ENCODE measurements at regions not wholly inside any gene's neighbourhood (a gene's known extent, or its start where the extent isn't known, plus 50 kb on each side); places are given as distances from the start of the nearest gene placed in this dataset.

GRCh38 chr3:82595530-82595929, 834.1 kb upstream of the GBE1 start:
- no peak for DNase-seq (ENCODE audit: extremely low read depth in 1 of 4, low spot score in 3 of 4)
- no TSS peak for BruUV-seq (replicated peaks)
- Histone ChIP-seq H3K27ac (ENCODE audit: extremely low read depth, low read depth, low read length) (no peak overlapping the region), H3K79me2 (ENCODE audit: control insufficient read depth, insufficient read depth, low read length) (no peaks in the 10 kb centered on the region), H3K9ac (ENCODE audit: insufficient read depth in 1 of 2, low read depth in 2 of 2, low read length in 2 of 2) (no peak overlapping the region), H3K9me1 (ENCODE audit: control insufficient read depth, insufficient read depth, low read length) (no peaks in the 10 kb centered on the region), H3K4me3 (no peak overlapping the region), H3K4me2 (ENCODE audit: insufficient read depth, low read length) (no peak overlapping the region), H4K20me1 (replicated peaks; ENCODE audit: control insufficient read depth, insufficient read depth, low read length) (no peaks in the 10 kb centered on the region), H3K4me1 (replicated peaks in 1 of 2; ENCODE audit: control insufficient read depth in 2 of 2, insufficient read depth in 2 of 2, low read length in 2 of 2) (no peaks in the 10 kb centered on the region), H2AFZ (ENCODE audit: low read depth, low read length) (no peak overlapping the region), H3K36me3 (ENCODE audit: control insufficient read depth, insufficient read depth, low read length) (no peaks in the 10 kb centered on the region), H3K27me3 (ENCODE audit: control insufficient read depth in 2 of 2, insufficient read depth in 2 of 2, low read length in 2 of 2) (no peaks in the 10 kb centered on the region), H3K9me3 (replicated peaks; ENCODE audit: control insufficient read depth, insufficient read depth, low read depth, low read length) (no peaks in the 10 kb centered on the region)
- FAIRE-seq, result no peak
- ATAC-seq, result no peak
- TF ChIP-seq BRF2 (IDR thresholded peaks at IDR 0.05; ENCODE audit: borderline replicate concordance, insufficient read depth, insufficient read length) (no peak), ZNF707 (CRISPR knock-in tag; conservative IDR thresholded peaks at IDR 0.05) (peak; percentile 80)
- CTCF ChIA-PET (ENCODE audit: low intra/inter-chr PET ratio), result no interaction called here
- POLR2A ChIA-PET, result no interaction called here
- 4% methylated on average over 2 of the region's 2 CpGs for WGBS (ENCODE audit: insufficient coverage, low coverage, missing lambda C conversion rate)
- intact Hi-C loops (cut with micrococcal nuclease) (no loop called here), in situ Hi-C loops (cut with MboI) (no loop called here)

GRCh38 chr3:82587174-82587573, 825.7 kb upstream of the GBE1 start:
- FAIRE-seq, result no peak

More at GRCh38 chr3:82587174-82587573, 825.7 kb upstream of the GBE1 start:
- Histone ChIP-seq H2AFZ (ENCODE audit: low read depth, low read length) (no peak overlapping the region), H3K4me1 (replicated peaks in 1 of 2; ENCODE audit: control insufficient read depth in 2 of 2, insufficient read depth in 2 of 2, low read length in 2 of 2) (no peaks in the 10 kb centered on the region), H3K4me3 (no peak overlapping the region), H3K9ac (ENCODE audit: insufficient read depth in 1 of 2, low read depth in 2 of 2, low read length in 2 of 2) (no peak overlapping the region), H3K9me1 (ENCODE audit: control insufficient read depth, insufficient read depth, low read length) (no peaks in the 10 kb centered on the region), H3K27me3 (ENCODE audit: control insufficient read depth in 2 of 2, insufficient read depth in 2 of 2, low read length in 2 of 2) (no peaks in the 10 kb centered on the region), H3K9me3 (replicated peaks; ENCODE audit: control insufficient read depth, insufficient read depth, low read depth, low read length) (no peaks in the 10 kb centered on the region), H4K20me1 (replicated peaks; ENCODE audit: control insufficient read depth, insufficient read depth, low read length) (no peaks in the 10 kb centered on the region), H3K36me3 (ENCODE audit: control insufficient read depth, insufficient read depth, low read length) (no peaks in the 10 kb centered on the region), H3K27ac (ENCODE audit: extremely low read depth, low read depth, low read length) (no peak overlapping the region), H3K4me2 (ENCODE audit: insufficient read depth, low read length) (no peak overlapping the region), H3K79me2 (ENCODE audit: control insufficient read depth, insufficient read depth, low read length) (no peaks in the 10 kb centered on the region)
- no peak for TF ChIP-seq CBX8 (IDR thresholded peaks at IDR 0.05; ENCODE audit: borderline replicate concordance, extremely low read depth, low read depth, low read length, poor library complexity, severe bottlenecking)
- TF ChIP-seq SAFB2 (IDR thresholded peaks at IDR 0.05; ENCODE audit: borderline replicate concordance, low read depth, low read length, severe bottlenecking), result no peak
- no peak for TF ChIP-seq ZNF518B (CRISPR knock-in tag; IDR thresholded peaks at IDR 0.05)
- no peak for TF ChIP-seq CXXC5 (CRISPR knock-in tag; IDR thresholded peaks at IDR 0.05)
- no peak for TF ChIP-seq POLR2AphosphoS5 (IDR thresholded peaks at IDR 0.05; ENCODE audit: control insufficient read depth, insufficient read depth, low read depth, low read length)
- no peak for TF ChIP-seq NFE2L1 (tag; IDR thresholded peaks at IDR 0.05; ENCODE audit: borderline replicate concordance, low read depth)
- TF ChIP-seq THRB (CRISPR knock-in tag; conservative IDR thresholded peaks at IDR 0.05), result no peak
- no peak for TF ChIP-seq FOXP1 (CRISPR knock-in tag; IDR thresholded peaks at IDR 0.05)
- intact Hi-C loops (cut with micrococcal nuclease), result no loop called here
- CTCF ChIA-PET (ENCODE audit: low intra/inter-chr PET ratio), result no interaction called here
- DNase-seq (ENCODE audit: extremely low read depth in 1 of 4, low spot score in 3 of 4), result no peak
- no TSS peak for BruUV-seq (replicated peaks)
- in situ Hi-C loops (cut with MboI), result no loop called here
- ATAC-seq, result no peak
- POLR2A ChIA-PET, result no interaction called here
